ENCODE measurements at regions not wholly inside any gene's neighbourhood (a gene's known extent, or its start where the extent isn't known, plus 50 kb on each side); places are given as distances from the start of the nearest gene placed in this dataset.

DNA sequence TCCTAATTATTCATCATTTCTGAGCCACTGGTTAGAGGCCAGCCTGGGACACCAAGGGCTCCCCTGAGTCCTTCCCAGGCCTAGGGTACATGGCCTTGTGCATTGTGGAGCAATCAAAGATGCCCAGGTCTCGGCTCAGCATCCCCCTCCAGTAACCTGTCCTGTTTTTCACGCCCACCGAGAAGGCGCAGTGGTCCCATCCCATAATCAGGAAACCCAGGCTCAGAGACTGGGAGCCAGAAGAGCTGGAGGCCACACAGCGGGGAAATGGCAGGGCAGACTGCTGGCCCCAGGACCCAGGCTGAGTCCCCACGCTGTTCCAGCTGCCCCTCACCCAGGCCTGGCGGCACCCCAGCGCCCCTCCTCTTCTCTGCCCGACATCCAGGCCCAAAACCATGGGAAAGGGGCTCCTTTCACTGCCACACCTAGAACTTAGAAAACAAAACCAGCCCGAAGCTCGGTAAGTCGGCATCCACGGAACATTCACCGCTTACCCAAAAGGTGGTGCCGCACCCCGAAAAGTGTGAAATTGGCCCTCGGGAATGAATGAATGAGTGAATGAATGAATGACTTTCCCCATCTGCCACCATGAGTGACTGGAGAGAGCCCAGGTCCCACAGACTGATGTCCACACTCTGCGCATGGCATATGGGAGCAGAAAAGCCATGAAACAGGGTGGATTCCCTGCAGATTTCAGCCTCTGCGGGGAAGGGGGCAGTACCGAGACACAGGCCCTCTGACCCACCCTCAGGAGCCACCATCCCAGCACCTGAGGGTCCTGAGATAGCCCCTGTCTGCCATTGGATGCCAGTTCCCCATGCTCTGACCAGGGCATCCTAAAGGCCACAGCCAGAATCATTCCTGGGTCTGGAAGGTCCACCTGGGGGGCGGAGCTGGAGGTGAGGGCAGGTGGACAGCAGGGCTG, 132.5 kb downstream of the OLFM1 start:
- H3K36me3 Mint-ChIP-seq: no peaks in the 10 kb centered on the region
- peaks cover 44% of the 10 kb centered on the region for H3K4me1 Mint-ChIP-seq
- H3K4me3 ChIP-seq: no peak overlapping the region
- no peaks in the 10 kb centered on the region for H3K9me3 Mint-ChIP-seq
- DNase-seq (ENCODE audit: low spot score): no peak
- H3K27me3 Mint-ChIP-seq (ENCODE audit: insufficient read depth, low read depth): peaks cover 13% of the 10 kb centered on the region
- H3K9ac ChIP-seq: no peak overlapping the region
- peaks cover 18% of the 10 kb centered on the region for H3F3A ChIP-seq (ENCODE audit: low read depth)
- H3K4me2 ChIP-seq: no peak overlapping the region
- no peaks in the 10 kb centered on the region for H3K79me2 ChIP-seq (ENCODE audit: low read depth)
- no peak overlapping the region for H3K4me3 Mint-ChIP-seq
- H3K9me3 ChIP-seq (ENCODE audit: low read depth): no peaks in the 10 kb centered on the region
- H2AFZ ChIP-seq (replicated peaks): no peak overlapping the region
- no peaks in the 10 kb centered on the region for H3K27me3 ChIP-seq
- H3K36me3 ChIP-seq: no peaks in the 10 kb centered on the region
- H3K27ac Mint-ChIP-seq: peak overlapping the region; percentile 25
- H4K20me1 ChIP-seq (ENCODE audit: low read depth): no peaks in the 10 kb centered on the region
- H3K4me1 ChIP-seq: peaks cover 49% of the 10 kb centered on the region
- TF ChIP-seq EZH2 (IDR thresholded peaks at IDR 0.05) (no peak), EZH2phosphoT487 (IDR thresholded peaks at IDR 0.05) (no peak)
- TF ChIP-seq, protein P1, sequence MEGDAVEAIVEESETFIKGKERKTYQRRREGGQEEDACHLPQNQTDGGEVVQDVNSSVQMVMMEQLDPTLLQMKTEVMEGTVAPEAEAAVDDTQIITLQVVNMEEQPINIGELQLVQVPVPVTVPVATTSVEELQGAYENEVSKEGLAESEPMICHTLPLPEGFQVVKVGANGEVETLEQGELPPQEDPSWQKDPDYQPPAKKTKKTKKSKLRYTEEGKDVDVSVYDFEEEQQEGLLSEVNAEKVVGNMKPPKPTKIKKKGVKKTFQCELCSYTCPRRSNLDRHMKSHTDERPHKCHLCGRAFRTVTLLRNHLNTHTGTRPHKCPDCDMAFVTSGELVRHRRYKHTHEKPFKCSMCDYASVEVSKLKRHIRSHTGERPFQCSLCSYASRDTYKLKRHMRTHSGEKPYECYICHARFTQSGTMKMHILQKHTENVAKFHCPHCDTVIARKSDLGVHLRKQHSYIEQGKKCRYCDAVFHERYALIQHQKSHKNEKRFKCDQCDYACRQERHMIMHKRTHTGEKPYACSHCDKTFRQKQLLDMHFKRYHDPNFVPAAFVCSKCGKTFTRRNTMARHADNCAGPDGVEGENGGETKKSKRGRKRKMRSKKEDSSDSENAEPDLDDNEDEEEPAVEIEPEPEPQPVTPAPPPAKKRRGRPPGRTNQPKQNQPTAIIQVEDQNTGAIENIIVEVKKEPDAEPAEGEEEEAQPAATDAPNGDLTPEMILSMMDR (IDR thresholded peaks at IDR 0.05): no peak
- no peak overlapping the region for H3K27ac ChIP-seq

DNA sequence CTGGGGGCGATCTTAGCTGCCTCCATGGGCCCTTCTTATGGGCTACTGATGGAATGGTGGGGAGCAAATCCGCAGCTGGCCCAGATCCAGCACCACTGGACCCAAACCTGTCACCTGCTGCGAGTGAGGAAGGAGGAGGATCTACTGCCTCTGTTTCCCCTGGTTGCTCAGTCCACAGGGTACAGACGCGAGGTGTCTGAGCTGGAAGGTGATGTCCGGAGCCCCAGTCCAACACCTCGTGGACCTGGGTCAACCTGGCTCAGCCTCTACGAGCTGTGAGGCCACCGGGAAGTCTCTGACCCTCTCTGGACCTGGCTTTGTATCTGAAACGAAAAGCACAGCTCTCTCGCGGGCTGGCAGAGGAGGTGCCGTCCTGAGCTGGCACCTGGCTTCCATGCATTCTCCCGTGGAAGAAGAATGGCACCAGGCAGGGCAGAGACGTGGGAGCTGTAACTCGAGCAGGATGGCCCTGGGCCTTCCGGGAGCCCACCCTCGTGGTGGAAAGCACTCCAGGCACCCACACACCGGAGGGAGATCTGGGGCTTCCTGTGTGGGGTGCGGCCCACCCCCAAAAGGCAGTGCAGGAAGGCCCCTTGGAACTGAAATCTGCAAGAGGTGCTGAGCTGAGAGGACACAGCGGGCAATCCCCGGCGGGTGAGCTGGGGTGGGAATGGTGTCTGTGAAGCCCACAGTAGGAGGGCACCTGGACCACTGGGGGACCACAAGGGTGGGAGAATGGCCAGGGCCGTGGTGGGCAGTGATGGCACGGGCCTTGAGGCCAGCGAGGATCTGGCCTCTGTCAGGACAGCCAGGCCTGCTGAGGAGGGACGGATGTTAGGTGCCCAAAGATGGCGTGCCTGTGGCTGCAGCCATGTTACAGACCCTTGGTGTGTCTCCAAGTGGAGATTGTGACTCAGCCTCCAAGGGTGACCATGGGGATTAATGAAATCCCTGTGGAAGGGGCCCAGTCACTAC, 133.4 kb downstream of the OLFM1 start:
- no peak overlapping the region for H3K9ac ChIP-seq
- no peaks in the 10 kb centered on the region for H3K27me3 ChIP-seq
- no peaks in the 10 kb centered on the region for H3K9me3 ChIP-seq (ENCODE audit: low read depth)
- no peaks in the 10 kb centered on the region for H3K36me3 Mint-ChIP-seq
- H3K4me3 ChIP-seq: no peak overlapping the region
- no peak overlapping the region for H3K4me2 ChIP-seq
- no peaks in the 10 kb centered on the region for H3K36me3 ChIP-seq
- H3K79me2 ChIP-seq (ENCODE audit: low read depth): no peaks in the 10 kb centered on the region
- no peaks in the 10 kb centered on the region for H3K9me3 Mint-ChIP-seq
- H3K27ac Mint-ChIP-seq: no peak overlapping the region
- no peak overlapping the region for H2AFZ ChIP-seq (replicated peaks)
- H3K4me1 Mint-ChIP-seq: peaks cover 41% of the 10 kb centered on the region
- H3K27ac ChIP-seq: no peak overlapping the region
- H3F3A ChIP-seq (ENCODE audit: low read depth): peaks cover 24% of the 10 kb centered on the region
- DNase-seq (ENCODE audit: low spot score): no peak
- H3K27me3 Mint-ChIP-seq (ENCODE audit: insufficient read depth, low read depth): peaks cover 8% of the 10 kb centered on the region
- TF ChIP-seq, protein P1 (IDR thresholded peaks at IDR 0.05): no peak
- no peak for TF ChIP-seq EZH2phosphoT487 (IDR thresholded peaks at IDR 0.05)
- TF ChIP-seq EZH2 (IDR thresholded peaks at IDR 0.05): no peak
- H3K4me1 ChIP-seq: peaks cover 53% of the 10 kb centered on the region
- H3K4me3 Mint-ChIP-seq: no peak overlapping the region
- no peaks in the 10 kb centered on the region for H4K20me1 ChIP-seq (ENCODE audit: low read depth)

DNA sequence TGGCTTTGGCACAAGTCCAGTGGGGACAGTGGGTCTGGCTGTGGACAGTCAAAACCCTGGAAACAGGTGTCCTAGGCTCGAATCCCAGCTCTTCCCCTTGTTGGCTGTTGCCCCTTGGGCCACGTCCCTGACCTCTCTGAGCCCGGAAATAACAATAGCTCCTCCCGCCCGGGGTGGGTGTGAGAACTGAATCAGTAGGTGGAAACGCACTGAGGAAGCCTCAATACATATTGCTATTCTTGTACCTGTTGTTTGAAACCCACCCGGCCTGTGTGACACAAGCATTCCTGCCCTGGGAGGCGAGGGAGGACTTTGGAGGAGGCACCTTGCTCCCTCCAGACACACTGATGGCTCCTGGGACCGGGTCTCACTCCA, 134.1 kb downstream of the OLFM1 start:
- no peaks in the 10 kb centered on the region for H3K36me3 ChIP-seq
- no peak overlapping the region for H3K4me3 ChIP-seq
- Mint-ChIP-seq H3K9me3 (no peaks in the 10 kb centered on the region), H3K27ac (no peak overlapping the region), H3K27me3 (ENCODE audit: insufficient read depth, low read depth) (peaks cover 8% of the 10 kb centered on the region), H3K4me1 (peaks cover 40% of the 10 kb centered on the region), H3K36me3 (no peaks in the 10 kb centered on the region), H3K4me3 (no peak overlapping the region)
- no peak overlapping the region for H2AFZ ChIP-seq (replicated peaks)
- H3K9me3 ChIP-seq (ENCODE audit: low read depth): no peaks in the 10 kb centered on the region
- no peak for DNase-seq (ENCODE audit: low spot score)
- H3K4me2 ChIP-seq: no peak overlapping the region
- TF ChIP-seq EZH2 (IDR thresholded peaks at IDR 0.05): no peak
- TF ChIP-seq, protein P1 (IDR thresholded peaks at IDR 0.05): no peak
- TF ChIP-seq EZH2phosphoT487 (IDR thresholded peaks at IDR 0.05): no peak
- H3K27ac ChIP-seq: no peak overlapping the region
- no peaks in the 10 kb centered on the region for H3K27me3 ChIP-seq
- H3K4me1 ChIP-seq: peaks cover 51% of the 10 kb centered on the region
- peaks cover 30% of the 10 kb centered on the region for H3F3A ChIP-seq (ENCODE audit: low read depth)
- no peak overlapping the region for H3K9ac ChIP-seq
- H4K20me1 ChIP-seq (ENCODE audit: low read depth): no peaks in the 10 kb centered on the region
- H3K79me2 ChIP-seq (ENCODE audit: low read depth): no peaks in the 10 kb centered on the region
